RCC 7860 (cell line): ENCODE measurements at regions not wholly inside any gene's neighbourhood (a gene's known extent, or its start where the extent isn't known, plus 50 kb on each side); places are given as distances from the start of the nearest gene placed in this dataset.
"Not testable (repeated sequence)": the region's sequence is repeated elsewhere in the genome, so short reads cannot be mapped to it uniquely, and the experiment has no call there.

Source experiments
- DNase-seq: peaks from one replicate; pipeline ENCODE4 v3.0.0-alpha.2; 2015; ENCODE audit warnings: low spot score
- FAIRE-seq: peaks from 2 replicates; lab custom pipeline; 2012; peaks lifted over from hg19 to GRCh38; lab: Jason Lieb, UNC

DNA sequence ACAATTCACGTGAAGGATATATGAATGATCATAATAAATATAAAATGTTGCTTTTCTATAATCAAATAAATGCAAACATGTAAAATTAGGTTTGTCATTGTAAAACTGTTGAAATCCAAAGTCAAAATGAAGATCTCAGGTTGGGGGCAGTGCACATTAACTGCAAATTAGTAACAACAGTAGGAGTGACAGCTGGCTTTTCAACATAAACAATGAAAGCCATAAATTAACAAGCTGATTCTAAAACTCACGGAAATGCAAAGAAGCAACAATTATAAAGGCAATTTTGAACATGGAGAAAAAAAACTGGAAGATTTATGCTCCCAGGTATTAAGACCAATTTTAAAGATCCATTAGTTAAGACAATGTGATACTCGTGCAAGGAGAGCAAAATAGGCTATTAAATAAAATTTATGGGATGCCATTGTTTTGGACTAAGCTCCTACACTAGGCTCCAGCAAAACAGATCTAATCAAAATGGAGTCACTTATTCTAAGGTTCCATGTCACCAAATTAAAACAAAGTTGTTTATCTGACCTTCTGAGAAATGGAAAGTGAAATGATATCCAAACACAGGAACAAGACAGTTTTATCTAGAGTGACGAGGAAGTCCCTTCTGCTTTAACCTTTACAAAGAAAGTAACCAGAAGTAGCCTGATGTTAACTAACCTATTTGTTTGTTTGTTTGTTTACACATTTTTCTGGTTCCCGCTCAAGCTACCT lies 770.8 kb downstream of the EPHA7 start:
- FAIRE-seq (no peak), DNase-seq (no peak)

GRCh38 chr6:92647630-92648029 lies 771.7 kb downstream of the EPHA7 start:
- DNase-seq (no peak), FAIRE-seq (no peak)

- not testable (repeated sequence) for DNase-seq, FAIRE-seq
Observed at GRCh38 chr6:92644104-92644791, 775.1 kb downstream of the EPHA7 start.

- FAIRE-seq (no peak), DNase-seq (no peak)
Observed at GRCh38 chr6:92635553-92636153, 783.7 kb downstream of the EPHA7 start.

GRCh38 chr6:92634561-92634960 lies 784.8 kb downstream of the EPHA7 start:
- no peak for FAIRE-seq
- no peak for DNase-seq

DNA sequence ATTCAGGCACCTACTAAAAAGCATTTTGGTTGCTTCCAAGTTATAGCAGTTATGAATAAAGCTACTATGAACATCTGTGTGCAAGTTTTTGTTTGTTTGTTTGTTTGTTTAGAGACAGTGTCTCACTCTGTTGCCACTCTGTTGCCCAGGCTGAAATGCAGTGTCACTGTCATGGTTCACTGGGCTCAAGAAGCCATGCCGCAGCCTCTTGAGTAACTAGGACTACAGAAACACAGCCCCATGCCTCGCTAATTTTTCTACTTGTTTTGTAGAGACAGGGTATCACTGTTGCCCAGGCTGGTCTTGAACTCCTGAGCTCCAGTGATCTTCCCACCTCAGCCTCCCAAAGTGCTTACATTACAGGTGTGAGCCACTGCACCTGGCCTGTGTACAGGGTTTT lies 795.9 kb downstream of the EPHA7 start:
- DNase-seq (no peak), FAIRE-seq (no peak)

GRCh38 chr6:92617721-92618120 lies 801.6 kb downstream of the EPHA7 start:
- FAIRE-seq = no peak
- no peak for DNase-seq

DNA sequence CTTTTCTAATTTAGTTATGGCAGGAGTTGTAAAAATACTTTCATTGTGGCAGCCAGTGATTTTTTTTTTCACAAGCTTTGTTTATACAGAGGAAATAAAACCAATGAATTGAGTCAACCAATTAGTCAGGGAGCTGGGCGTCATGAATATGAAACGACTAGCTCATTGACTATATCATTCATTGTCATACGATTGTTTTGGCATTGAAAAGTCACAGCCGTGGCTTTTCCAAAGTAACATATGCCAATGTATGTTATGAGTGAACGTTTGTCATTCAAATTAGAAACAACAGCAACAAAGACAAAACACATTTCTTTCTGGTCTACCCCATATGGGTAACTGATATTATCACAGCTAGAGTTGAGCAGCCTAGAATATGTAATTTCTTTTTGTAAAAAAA lies 810.6 kb downstream of the EPHA7 start:
- DNase-seq (no peak), FAIRE-seq (no peak)

- FAIRE-seq (no peak), DNase-seq (no peak)
Observed at GRCh38 chr6:92593201-92593600, 826.2 kb downstream of the EPHA7 start.

GRCh38 chr6:92589996-92590395 lies 829.4 kb downstream of the EPHA7 start:
- DNase-seq (no peak), FAIRE-seq (no peak)

DNA sequence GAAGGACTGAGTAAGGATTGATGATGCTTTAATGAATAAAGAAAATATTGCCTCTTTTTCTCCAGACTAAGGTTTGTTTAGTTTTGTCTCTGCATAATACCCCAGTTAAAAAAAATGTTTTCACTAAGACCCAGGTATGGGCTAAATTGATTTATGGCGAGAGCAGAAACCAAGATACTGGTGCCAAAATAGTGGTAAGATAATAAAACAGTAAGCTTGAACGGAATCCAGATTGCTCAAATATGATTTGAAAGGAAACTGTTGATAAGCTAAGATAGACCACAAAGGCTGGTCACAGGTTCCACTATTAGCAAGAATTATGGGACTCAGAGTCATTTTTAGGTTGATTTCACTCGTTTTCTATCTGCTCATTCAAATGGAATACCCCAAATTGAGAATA lies 831.2 kb downstream of the EPHA7 start:
- FAIRE-seq (no peak), DNase-seq (no peak)

- FAIRE-seq = no peak
- DNase-seq = no peak
Observed at GRCh38 chr6:92587525-92587924, 831.8 kb downstream of the EPHA7 start.

DNA sequence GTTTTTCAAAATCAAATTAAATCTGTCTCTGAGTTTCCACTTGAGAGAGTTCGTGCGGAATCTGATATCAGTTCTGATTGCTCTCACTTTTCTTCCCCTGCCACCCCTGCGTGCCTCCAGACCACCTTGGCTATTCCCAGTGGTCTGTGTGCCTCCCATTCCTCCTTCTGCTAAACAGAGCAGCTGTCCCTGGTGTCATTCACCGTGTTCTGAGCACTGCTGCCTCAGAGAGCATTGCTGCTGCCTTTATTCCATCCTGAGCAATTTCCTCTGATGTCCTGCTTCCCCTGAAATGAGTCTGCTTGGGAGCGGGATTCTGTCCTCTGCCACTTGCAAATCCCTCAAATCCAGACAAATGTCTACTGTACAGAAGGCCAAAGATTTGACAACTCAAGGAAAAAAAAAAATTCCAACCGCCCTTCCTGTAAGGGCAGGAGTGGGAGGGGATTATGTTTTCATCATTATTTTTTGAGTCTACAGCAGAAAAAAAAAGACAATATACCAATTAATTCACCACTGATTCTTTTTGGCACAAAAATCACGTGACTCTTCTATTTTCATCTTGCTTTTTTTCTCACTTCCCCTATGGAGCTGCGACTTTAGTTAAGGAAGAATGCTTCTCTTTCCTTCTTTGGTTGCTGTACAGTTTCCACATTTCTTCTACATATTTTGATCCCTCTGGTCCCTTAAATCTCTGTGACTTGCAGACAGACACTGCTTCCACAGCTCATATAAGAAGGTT lies 833.0 kb downstream of the EPHA7 start:
- FAIRE-seq (no peak), DNase-seq (no peak)

DNA sequence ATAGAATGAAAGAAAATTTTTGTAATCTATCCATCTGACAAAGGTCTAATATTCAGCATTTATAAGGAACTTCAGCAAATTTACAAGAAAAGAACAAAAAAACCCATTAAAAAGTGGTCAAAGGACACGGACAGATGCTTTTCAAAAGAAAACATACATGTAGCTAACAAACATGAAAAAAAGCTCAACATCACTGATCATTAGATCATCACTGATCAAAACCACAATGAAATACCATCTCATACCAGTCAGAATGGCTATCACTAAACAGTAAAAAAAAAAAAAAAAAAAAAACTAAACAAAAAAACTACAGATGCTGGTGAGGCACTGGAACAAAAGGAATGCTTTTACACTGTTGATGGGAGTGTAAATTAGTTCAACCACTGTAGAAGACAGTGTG lies 837.1 kb downstream of the EPHA7 start:
- DNase-seq = no peak
- FAIRE-seq = no peak

- FAIRE-seq (no peak), DNase-seq (no peak)
Observed at GRCh38 chr6:92577077-92577719, 842.2 kb downstream of the EPHA7 start.

GRCh38 chr6:92568541-92568940 lies 850.8 kb downstream of the EPHA7 start:
- FAIRE-seq (no peak), DNase-seq (no peak)

DNA sequence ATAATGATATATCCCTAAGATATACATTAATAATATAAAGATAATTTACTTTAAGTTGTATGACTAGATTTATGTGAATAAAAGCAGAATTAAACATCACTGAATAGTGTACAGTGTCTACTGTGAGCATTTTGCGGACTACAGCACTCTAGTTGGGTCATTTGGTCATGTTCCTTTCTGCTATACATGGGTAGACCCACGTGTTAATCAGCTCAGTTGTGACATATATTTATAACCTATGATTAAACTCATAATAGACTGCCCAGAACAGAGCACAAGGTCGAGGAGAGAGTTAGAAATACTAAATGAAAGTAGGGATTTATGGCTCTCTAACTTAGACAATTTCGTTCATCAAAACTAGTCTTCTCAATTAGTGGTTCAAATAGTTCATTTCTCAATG lies 852.7 kb downstream of the EPHA7 start:
- FAIRE-seq (no peak), DNase-seq (no peak)

GRCh38 chr6:92564376-92564775 lies 855.0 kb downstream of the EPHA7 start:
- DNase-seq (no peak), FAIRE-seq (no peak)

DNA sequence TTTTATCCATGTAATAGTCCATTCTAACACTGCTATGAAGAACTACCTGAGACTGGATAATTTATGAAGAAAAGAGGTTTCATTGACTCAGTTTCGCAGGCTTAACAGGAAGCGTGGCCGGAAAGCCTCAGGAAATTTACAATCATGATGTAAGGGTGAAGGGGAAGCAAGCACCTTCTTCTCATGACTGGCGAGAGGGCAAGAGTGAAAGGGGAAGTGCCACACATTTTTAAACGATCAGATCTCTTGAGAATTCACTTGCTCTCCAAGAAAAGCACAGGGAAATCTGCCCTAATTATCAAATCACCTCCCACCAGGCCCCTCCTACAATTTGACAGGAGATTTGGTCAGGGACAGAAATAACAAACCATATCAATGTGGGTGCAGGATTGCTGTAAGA lies 859.7 kb downstream of the EPHA7 start:
- FAIRE-seq (no peak), DNase-seq (no peak)

DNA sequence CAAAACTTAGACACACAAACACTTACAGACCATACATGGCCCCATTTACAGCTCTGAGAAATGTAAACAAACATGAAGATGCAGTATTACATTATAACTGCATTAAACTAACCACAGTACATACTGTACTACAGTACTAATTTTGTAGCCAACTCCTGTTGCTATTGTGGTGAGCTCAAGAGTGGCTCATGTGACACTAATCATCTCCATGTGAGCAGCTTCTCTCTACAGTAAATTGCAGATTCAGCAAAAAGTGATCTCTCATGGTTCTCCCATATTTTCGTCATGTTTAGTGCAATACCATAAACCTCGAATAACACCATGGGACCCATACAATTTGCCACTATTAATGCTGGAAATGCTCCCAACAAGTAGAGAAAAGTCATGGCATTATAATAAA lies 860.4 kb downstream of the EPHA7 start:
- FAIRE-seq = no peak
- DNase-seq = no peak

DNA sequence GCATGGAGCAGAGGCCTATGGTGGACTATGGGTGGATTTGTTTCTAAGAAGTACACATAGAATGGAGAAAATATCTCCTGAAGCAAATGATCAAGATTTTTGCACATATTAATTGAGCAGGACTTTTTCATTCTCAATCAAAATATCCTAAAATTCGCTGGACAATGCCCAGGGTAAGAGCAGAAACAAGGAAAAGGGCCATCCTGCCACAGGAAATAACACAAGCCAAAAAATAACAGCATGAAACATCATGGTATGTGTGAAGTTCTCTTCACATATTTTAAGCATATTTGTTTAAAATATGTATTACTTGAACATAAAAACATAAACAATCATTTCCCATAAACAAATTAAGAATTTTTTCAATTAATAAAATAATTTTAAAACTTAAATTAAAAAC lies 868.9 kb downstream of the EPHA7 start:
- FAIRE-seq (no peak), DNase-seq (no peak)
